ENCODE measurements at regions not wholly inside any gene's neighbourhood (a gene's known extent, or its start where the extent isn't known, plus 50 kb on each side); places are given as distances from the start of the nearest gene placed in this dataset.

- no peak for DNase-seq
These were observed 1462.4 kb downstream of the EFNB2 start for GRCh38 chr13:105073041-105073440.

DNA sequence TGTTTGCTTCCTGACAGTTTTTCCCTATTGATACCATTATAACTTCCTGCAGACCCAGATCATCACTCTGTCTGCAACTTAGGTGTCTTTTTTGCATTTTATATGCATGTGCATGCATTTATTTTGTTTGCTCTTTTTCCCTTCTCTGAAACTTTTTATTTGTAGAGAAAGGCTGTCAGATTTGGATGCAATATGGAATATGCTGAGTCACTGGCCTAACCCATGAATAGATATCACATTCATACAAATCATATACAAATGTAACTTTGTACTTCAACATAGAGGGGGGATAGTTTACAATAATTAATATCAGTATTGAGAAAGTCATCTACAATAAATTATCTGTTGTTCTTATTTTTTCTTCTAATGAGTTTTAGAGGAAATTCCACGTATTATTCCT is 1465.0 kb downstream of the EFNB2 start:
- no peak for DNase-seq

GRCh38 chr13:105069106-105069505 is 1466.4 kb downstream of the EFNB2 start:
- no peak for DNase-seq

GRCh38 chr13:105063676-105064075 is 1471.8 kb downstream of the EFNB2 start:
- DNase-seq, result no peak

DNA sequence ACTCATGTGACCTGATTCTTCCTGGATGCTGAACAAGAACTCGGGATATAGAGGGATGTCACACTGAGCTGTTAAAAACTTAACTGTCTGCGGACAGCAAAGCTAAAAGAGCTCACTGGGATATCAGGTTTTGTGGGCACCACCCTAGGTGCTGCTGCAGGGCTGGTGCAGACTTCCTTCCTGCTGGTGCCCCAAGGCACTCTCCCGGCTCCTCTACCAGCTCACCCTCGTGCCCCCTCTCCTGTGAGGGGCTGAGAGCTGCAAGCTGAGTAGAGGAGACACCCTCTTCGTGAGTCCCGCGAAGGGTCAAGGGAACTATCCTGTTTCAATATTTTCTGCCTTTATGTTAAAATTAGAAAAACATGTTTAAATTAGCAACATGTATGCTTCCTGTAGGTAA is 1475.7 kb downstream of the EFNB2 start:
- DNase-seq, result no peak

DNA sequence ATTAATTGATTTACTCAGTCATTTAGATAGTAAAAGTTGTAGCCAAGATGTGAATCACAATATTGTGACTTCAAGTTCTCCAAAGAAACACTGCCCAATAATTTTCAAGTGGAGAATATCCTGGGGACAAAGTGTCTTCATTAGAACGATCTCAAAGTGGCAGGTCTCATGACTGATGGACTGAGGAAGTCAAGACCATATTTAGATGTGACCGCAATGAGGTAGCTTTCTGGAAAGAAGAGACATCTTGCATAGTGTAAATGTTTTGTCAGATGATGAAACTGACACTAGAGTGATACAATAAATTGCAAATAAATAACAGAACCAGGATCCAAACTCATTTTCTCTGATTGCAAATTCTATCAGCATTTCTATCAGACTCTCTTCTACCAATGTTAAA is 1476.9 kb downstream of the EFNB2 start:
- DNase-seq, result no peak

DNA sequence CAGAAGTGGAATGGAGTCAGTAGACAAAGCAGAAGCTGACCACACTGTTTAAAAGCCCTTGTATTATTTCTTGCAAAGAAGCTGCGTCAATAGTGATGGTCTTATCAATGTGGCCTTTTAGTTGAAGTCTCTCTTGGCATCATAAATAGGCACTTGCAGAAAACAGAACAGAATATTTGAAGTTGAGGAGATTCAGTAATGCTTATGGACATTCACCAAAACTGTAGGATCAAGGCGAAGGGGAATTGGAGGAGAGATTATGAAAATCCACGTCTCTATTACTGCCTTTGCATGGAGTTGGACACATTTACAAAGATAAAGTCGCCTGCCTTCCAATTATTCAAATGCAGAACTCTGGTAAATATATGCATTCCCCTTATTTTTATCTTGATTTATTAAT is 1482.8 kb downstream of the EFNB2 start:
- DNase-seq, result no peak

DNA sequence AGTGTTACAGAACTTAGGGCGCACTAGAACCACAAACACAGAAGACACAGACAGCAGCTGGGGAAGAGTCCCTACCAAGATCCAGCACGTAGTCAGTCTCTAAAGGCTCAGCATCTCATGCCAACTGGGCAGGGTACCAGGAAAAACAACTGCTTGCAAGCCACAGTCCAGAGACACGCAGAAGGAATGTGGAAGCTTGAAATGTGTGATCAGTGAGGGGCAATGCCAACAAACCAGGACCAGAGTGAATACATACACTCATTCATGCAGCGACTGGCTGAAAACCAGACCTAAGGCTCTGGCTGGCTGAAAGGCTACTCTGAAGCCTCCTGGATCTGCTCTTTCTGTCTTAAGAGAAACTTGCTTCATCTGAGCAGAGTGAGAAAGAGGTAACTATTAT is 1484.8 kb downstream of the EFNB2 start:
- no peak for DNase-seq

- no peak for DNase-seq
These were observed 1486.8 kb downstream of the EFNB2 start for GRCh38 chr13:105048677-105049076.

DNA sequence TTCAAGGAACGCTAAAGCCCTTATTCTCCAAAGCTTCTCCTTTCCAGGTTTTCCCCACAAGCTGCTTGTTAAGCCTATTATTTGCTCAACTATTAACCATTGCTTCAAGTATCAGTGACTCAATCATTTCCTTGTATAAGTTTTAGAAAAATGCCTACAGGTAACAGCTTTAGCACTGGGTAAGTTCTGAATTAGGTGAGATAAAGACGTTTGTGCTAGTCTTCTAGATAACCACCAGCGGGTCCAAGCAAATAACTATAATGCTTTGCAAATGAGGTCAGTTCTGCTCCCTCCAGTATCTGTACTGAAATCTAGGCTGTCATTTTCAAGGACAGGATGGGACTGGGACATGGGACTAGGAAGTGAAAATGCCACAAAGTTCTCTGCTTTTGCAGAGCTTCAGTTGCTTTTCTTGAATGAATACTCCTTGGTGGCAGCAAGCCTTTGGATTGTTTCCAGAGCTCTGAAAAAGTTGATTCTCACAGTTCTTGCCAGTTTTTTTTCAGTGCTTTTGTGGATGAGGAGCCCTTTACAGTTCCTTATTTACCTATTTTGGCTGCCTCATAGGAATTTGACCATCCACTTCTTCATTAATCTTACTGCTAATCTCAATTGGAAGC is 1487.7 kb downstream of the EFNB2 start:
- no peak for DNase-seq

- DNase-seq, result no peak
These were observed 1498.4 kb downstream of the EFNB2 start for GRCh38 chr13:105037110-105037509.

GRCh38 chr13:105035092-105035491 is 1500.4 kb downstream of the EFNB2 start:
- no peak for DNase-seq

- DNase-seq, result no peak
These were observed 1501.5 kb downstream of the EFNB2 start for GRCh38 chr13:105033999-105034398.

- DNase-seq, result no peak
These were observed 1504.2 kb downstream of the EFNB2 start for GRCh38 chr13:105031306-105031705.

DNA sequence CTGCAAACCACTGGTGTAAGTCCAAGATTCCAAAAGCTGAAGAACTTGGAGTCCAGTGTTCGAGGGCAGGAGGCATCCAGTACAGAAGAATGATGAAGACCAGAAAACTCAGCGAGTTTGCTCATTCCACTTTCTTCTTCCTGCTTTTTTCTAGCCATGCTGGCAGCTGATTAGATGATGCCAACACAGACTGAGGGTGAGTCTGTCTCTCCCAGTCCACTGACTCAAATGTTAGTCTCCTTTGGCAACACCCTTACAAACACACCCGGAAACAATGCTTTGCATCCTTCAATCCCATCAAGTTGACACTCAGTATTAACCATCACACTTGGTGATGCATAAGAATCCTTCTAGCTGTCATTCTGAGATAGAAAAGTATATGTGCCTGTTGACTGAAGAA is 1504.6 kb downstream of the EFNB2 start:
- DNase-seq, result no peak

- no peak for DNase-seq
These were observed 1516.4 kb downstream of the EFNB2 start for GRCh38 chr13:105019073-105019472.

DNA sequence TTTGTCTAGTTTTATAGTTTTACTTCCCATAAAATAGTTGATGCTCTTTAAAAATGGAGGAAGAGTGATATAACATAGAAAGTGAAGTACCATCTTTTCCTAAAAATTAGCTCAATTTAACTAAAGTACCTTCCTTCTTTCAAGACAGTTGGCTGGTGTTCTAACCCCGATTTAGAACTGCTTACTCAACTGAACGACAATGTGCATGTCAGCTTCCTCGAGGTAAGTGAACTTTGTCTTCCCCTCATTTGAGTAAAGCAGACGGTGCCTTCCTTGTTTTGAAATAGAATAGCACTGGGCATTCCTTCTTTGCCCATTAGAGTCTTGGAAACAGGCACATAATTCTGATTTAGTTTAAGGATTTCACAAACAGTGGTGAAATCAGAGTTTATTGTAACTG is 1519.2 kb downstream of the EFNB2 start:
- no peak for DNase-seq

DNA sequence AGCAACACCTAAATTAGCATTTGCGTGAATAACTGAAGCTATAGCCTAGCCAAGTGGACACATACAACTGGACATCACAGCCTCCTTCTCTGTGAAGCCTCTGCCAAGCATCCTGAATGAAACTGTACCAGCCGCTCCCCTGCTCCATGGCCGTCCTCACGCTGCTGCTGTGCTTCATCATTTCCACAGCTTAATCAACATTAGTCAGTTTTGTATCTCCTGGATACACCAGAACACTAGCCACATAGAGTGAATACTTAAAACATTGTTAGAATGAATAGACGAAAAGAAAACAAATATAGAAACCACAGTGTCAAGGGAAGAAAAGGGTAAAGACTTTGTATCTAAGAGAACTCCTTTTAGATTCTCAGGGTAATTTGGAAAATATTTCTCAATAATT is 1526.9 kb downstream of the EFNB2 start:
- DNase-seq, result no peak

DNA sequence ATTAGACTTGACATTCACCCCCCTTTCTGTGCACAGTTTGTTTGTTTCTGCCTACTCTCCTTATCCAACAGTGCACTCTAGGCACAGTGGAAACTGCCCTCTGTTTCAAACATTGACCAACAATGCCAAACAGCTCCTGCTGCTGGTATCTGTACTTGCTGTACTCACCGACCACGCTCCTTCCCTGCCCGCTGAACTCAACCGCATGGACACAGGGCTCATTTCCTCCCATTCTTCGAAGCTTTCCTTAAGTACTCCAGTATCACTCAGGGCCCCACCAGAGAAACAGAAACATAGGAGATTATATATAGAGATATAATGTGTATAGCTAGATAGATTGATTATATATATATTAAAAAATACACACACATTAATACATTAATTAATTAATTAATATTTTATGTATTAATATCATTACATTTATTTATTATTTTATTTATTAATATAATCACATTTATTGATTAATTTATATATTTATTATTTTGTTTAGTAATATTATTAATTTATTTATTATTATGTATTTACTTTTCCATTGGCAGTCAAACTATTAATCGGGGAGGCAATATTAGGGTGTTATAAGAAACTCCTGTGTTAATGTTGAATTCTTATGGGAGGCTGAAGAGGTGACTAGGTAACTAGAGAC is 1528.2 kb downstream of the EFNB2 start:
- no peak for DNase-seq

DNA sequence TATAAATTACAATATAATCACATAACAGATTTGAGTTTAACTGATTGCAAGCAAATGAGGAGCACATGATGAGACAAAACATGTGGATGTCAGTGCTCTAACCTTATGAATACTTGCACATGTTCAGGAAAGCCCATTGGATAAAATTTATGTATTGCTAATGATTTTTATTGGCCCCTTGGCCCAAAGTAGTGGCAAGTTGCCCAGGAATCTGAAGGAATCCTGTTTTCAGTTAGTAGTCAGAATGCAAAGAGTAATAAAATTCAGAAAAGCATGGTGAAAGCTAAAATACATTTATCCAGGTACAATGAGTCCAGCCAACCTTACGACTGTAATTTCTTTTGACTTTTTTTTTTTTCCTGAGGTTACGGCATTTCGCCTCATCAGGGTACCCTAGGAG is 1539.4 kb downstream of the EFNB2 start:
- no peak for DNase-seq

DNA sequence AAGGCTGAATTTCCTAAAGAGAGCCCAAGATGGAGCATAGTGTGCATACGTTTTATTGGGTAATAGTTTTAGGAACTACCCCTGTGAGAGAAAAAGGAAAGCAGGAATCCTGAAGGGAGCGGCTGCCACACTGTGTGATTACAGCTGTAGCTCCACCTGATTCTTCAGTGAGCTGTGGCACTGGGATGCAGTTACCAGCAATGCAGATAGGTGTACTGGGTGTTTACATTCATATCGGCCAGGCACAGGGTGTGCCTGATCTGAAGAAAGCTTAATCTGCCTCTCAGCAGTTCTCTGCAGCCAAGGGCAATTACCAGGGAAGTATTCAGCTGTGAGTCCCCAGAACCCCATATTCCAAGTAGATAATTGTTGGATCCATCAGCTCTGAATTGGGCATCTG is 1541.8 kb downstream of the EFNB2 start:
- no peak for DNase-seq

DNA sequence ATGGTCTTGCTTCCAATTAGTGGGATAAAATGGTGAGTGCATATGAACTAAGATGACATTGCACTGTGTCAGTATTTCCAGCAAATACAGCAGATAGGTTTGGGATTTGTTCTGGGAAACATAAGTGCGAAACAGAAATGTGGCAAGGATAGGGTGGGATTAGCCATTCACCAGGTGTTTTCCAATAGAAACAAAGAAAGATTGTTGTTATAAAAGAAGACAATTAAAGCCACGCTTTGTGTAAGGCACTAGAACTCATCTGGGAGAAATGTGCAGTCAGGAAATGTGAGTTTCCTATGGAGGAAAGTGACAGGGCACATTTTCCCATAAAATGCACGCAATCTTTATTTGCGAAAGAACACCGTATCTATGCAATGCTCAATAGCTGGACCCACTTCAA is 1547.8 kb downstream of the EFNB2 start:
- no peak for DNase-seq

DNA sequence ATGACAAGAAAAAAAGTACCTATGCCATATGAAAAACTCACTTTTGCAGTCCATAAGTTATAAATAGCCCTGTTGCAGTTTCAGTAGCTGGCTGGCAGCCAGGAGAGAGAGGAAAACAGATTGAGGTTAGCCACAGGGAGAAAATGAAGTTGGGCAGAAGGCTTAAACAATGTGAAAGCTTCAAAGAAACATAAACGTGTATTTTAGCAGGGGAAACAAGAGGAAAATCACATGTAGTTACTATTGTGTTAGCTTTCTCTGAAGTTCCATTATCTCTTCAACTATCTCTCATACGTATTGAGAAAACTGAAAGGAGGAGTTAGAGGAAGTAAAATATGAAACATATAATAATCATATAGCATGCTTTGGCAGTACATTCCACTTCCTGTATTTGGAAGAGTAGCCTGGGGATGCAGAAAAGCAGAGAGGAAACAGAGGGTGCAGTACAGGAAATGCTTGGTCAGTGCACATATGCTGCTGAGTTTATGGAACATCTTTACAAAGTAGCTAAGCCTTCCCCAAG is 1551.1 kb downstream of the EFNB2 start:
- DNase-seq, result no peak

DNA sequence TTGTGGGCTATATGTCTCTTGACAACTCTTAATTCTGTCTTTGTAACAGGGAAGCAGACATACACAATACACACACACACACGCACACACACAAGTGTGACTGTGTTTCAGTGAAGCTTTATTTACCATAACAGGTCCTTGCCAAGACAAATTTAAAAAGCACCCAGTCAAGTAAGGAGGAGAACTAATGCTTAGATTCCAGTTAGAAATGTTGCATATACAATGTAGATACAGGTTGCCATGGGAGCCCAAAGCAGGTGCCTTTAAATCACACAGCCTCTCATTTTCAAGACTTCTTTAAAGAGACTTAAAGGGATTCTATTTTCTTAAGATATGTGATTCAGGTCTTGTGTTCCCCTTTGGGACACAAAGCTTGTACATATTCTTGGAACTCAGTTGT is 1551.9 kb downstream of the EFNB2 start:
- DNase-seq, result no peak

DNA sequence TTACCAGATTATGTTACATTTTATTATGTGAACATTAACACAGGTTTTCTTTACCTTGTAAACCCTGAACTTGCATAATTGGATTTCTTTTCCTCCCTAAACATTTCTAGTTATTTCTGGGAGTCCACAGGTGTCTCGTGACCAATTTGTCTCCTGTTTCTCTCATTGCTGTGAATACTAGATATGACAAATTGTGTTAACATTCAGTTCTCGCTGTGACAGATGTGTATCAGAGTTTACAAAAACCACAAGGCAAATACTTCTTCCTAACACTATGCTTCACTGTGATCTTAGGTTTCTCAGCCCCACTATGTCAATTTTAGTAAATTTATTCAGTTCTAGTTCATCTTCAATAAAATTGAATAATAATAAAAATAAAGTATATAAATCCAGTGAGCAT is 1554.9 kb downstream of the EFNB2 start:
- no peak for DNase-seq
